ENCODE measurements at regions not wholly inside any gene's neighbourhood (a gene's known extent, or its start where the extent isn't known, plus 50 kb on each side); places are given as distances from the start of the nearest gene placed in this dataset.
A peak's percentile ranks its signal among the peaks of the same experiment; 100 is the strongest.

DNA sequence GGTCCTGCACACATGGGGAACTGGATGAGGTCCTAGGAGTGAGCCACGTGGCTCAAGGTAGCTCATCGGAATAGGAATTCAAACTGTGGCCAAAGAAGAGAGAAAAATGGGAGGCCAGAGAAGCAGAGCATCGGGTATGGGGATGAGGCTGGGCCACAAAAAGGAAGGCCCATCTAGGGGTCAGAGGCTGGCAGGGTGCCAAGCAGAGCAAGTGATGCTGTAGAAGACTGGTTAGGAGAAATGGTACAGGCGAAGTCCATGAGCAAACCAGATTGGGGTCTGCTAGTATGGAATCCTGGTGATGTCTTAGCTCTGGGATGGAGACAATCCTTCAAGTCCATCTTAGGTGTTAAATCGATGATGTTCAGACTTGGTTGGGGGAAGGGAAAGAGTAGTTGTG, 68.0 kb downstream of the TEX35 start:
- H2BK15ac ChIP-seq (ENCODE audit: low read length): 0 out of 2 replicates have a peak overlapping the region, but pooled peaks have one; percentile 22
- H4K20me1 ChIP-seq (replicated peaks in 1 of 2; ENCODE audit: control insufficient read depth in 1 of 2, insufficient read depth in 2 of 2, low read length in 2 of 2): no peaks in the 10 kb centered on the region
- no peak overlapping the region for H3K23ac ChIP-seq (ENCODE audit: insufficient read length)
- no peak overlapping the region for H4K5ac ChIP-seq (ENCODE audit: insufficient read length, low read depth, low read length)
- H2BK5ac ChIP-seq (ENCODE audit: low read depth, low read length): no peak overlapping the region
- no peak overlapping the region for H3K14ac ChIP-seq (ENCODE audit: insufficient read length)
- no peaks in the 10 kb centered on the region for H3K23me2 ChIP-seq (ENCODE audit: low read depth, low read length)
- CTCF ChIA-PET (ENCODE audit: partially characterized antibody): interaction anchor here (1.0 to 2.4 kb wide), 9 partner anchors 13 to 422 kb away, joined by 3 to 11 read pairs (median 3); no protein-coding TSS in a partner anchor
- no peaks in the 10 kb centered on the region for H3K9me3 ChIP-seq (ENCODE audit: insufficient read depth in 2 of 2, low read depth in 1 of 2, low read length in 1 of 2)
- H4K91ac ChIP-seq (replicated peaks; ENCODE audit: insufficient read length, low read length): peak overlapping the region; percentile 68
- H2BK12ac ChIP-seq (ENCODE audit: low read depth, low read length): peak overlapping the region; percentile 61; the same call in 1 of the 2 replicates
- H3K27me3 ChIP-seq (replicated peaks in 1 of 4; ENCODE audit: control insufficient read depth in 3 of 4, extremely low read depth in 1 of 4, insufficient read depth in 3 of 4, low read length in 3 of 4): no peaks in the 10 kb centered on the region; a peak in 2 of 7 replicates
- H2BK20ac ChIP-seq (ENCODE audit: low read length): no peak overlapping the region
- H3K9ac ChIP-seq (replicated peaks in 1 of 4; ENCODE audit: extremely low read depth in 1 of 4, low read depth in 3 of 4, low read length in 3 of 4): no peak overlapping the region; a peak in 1 of 7 replicates
- 77% methylated on average over 5 of the region's 5 CpGs; no CpG with 5 or more reads in 1 of the 2 experiments for WGBS, 2 experiments (ENCODE audit: extremely low coverage in 1 of 2, insufficient coverage in 1 of 2, insufficient read length in 1 of 2, insufficient replicate concordance in 2 of 2, low coverage in 1 of 2, low lambda C conversion rate in 2 of 2, missing lambda C conversion rate in 1 of 2)
- no peaks in the 10 kb centered on the region for H3K36me3 ChIP-seq (ENCODE audit: control insufficient read depth in 2 of 4, insufficient read depth in 4 of 4, low read length in 3 of 4)
- no peak overlapping the region for H2AFZ ChIP-seq (ENCODE audit: low read length)
- peaks cover 8 to 13% (median 13%) of the 10 kb centered on the region in 4 experiments for H3K4me1 ChIP-seq (replicated peaks in 1 of 4; ENCODE audit: control insufficient read depth in 3 of 4, insufficient read depth in 4 of 4, low read length in 3 of 4)
- H3K79me1 ChIP-seq (ENCODE audit: low read depth, low read length): no peaks in the 10 kb centered on the region
- H3K4me2 ChIP-seq (ENCODE audit: insufficient read depth in 1 of 2, low read depth in 2 of 2, low read length in 2 of 2): peak overlapping the region; percentile 46 to 58; a peak in 2 of 4 replicates
- peak overlapping the region; percentile 66 for H2BK120ac ChIP-seq (replicated peaks; ENCODE audit: low read depth, low read length)
- no peak for FAIRE-seq
- POLR2A ChIA-PET (ENCODE audit: partially characterized antibody): interaction anchor here (1.4 kb wide), 1 partner anchor 8 kb away, joined by 3 read pairs; no protein-coding TSS in a partner anchor
- H3K4me3 ChIP-seq (ENCODE audit: extremely low read depth in 1 of 4, insufficient read depth in 2 of 4, low read depth in 3 of 4, low read length in 4 of 4): peak overlapping the region in 2 of 4 experiments; percentile 1 to 5; a peak in 4 of 8 replicates
- peak overlapping the region; percentile 4; the same call in 1 of the 2 replicates for H3K18ac ChIP-seq (ENCODE audit: extremely low read depth, low read length)
- H3K27ac ChIP-seq (ENCODE audit: low read depth, low read length): peak overlapping the region; percentile 59; the same call in 1 of the 2 replicates
- no peak for DNase-seq (ENCODE audit: low read depth in 1 of 2, low spot score in 2 of 2)
- no peaks in the 10 kb centered on the region for H3K79me2 ChIP-seq (ENCODE audit: control insufficient read depth in 1 of 2, insufficient read depth in 2 of 2, low read length in 2 of 2)
- no peak overlapping the region for H2AK5ac ChIP-seq (ENCODE audit: low read depth, low read length)
- no peak overlapping the region for H3K56ac ChIP-seq (replicated peaks; ENCODE audit: insufficient read length, low read depth, low read length)
- H4K8ac ChIP-seq (ENCODE audit: extremely low read depth, insufficient read depth, low read length): peak overlapping the region; percentile 29; the same call in 1 of the 2 replicates
- no peak overlapping the region for H3K4ac ChIP-seq (replicated peaks; ENCODE audit: insufficient read length, low read depth, low read length)
- no peak for TF ChIP-seq YY1 (IDR thresholded peaks at IDR 0.05; ENCODE audit: low read depth, low read length)
- no peak for TF ChIP-seq CBX8 (IDR thresholded peaks at IDR 0.05; ENCODE audit: borderline replicate concordance, low read depth, low read length)
- no peak for TF ChIP-seq SUZ12 (IDR thresholded peaks at IDR 0.05; ENCODE audit: low read length)
- TF ChIP-seq EGR1 (IDR thresholded peaks at IDR 0.05; ENCODE audit: borderline replicate concordance, low read depth, low read length): no peak
- no peak for TF ChIP-seq CREB1 (IDR thresholded peaks at IDR 0.05)
- TF ChIP-seq, protein P1, sequence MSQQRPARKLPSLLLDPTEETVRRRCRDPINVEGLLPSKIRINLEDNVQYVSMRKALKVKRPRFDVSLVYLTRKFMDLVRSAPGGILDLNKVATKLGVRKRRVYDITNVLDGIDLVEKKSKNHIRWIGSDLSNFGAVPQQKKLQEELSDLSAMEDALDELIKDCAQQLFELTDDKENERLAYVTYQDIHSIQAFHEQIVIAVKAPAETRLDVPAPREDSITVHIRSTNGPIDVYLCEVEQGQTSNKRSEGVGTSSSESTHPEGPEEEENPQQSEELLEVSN (IDR thresholded peaks at IDR 0.05): no peak
- no peak for TF ChIP-seq KDM4A (IDR thresholded peaks at IDR 0.05; ENCODE audit: low read depth, low read length, severe bottlenecking)
- TF ChIP-seq SP2 (IDR thresholded peaks at IDR 0.05; ENCODE audit: low read length): no peak
- TF ChIP-seq, protein P2, sequence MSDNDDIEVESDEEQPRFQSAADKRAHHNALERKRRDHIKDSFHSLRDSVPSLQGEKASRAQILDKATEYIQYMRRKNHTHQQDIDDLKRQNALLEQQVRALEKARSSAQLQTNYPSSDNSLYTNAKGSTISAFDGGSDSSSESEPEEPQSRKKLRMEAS (IDR thresholded peaks at IDR 0.05): no peak
- no peak for TF ChIP-seq TBP (IDR thresholded peaks at IDR 0.05; ENCODE audit: low read depth, low read length)
